Activated CD4-positive, alpha-beta T cell treated with anti-CD3 and anti-CD28 coated beads, Interleukin-2, amount 50 U/mL, for 48 hours (primary cell): ENCODE measurements at regions not wholly inside any gene's neighbourhood (a gene's known extent, or its start where the extent isn't known, plus 50 kb on each side); places are given as distances from the start of the nearest gene placed in this dataset.
A peak's percentile ranks its signal among the peaks of the same experiment; 100 is the strongest.
"Not testable (repeated sequence)": the region's sequence is repeated elsewhere in the genome, so short reads cannot be mapped to it uniquely, and the experiment has no call there.

Source experiments
- DNase-seq, 2 experiments: peaks; one replicate each; pipeline ENCODE4 v3.0.0-alpha.2; 2020

DNA sequence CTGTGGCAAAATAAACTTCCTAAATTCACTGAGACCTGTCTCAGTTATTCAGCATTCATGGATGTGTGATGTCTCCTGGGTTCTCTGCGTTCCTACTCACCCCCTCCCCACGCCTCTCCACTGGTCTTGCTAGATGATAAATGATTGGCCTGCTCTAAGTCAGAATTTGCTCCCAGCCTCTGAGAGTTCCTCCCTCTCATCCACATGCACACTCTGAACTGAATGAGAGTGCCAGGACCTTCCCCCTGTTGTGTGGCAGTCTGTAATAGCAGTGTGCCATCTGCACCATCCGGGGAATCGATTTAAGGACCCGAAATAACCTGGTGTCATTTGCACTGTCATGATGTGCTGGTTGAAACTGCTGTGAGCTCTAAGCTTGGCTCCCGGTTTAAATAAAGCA lies 135.8 kb upstream of the AFDN start:
- no peak for DNase-seq

DNA sequence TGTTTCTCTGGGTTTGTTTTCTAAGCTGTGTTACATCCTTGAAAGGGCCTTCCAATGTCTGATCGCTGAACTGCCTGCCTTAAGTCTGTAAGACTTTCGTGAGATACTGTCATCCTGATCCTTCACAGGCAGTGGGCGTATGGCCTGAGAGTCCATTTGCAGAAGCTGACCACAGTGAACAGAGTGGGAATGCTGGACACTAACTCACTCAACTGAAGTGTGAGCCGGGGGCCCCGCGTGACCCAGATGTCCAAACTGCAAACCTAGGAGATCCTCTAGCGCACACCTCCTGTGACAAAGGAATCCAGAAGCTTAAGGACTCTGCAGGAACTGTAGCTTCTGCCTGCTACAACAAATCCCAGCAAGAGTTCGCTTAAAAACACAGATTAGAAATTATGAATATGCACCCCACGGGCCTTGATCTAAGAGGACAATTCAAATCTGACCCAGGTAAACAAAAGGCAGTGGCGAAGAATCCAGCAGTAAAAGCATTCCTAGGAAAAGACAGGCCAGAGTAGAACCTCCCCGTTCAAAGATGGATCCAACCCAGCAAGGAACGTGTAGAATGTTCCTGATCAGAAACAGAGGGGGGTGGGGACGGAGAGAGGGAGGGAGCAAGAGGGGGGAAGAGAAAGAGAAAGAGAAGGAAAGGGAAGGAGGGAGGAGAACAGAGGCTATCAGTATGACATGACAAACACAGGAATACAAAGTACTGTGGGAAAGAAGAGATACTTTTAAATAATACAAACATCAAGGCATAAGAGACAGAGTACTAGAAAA lies 135.0 kb upstream of the AFDN start:
- no peak for DNase-seq

DNA sequence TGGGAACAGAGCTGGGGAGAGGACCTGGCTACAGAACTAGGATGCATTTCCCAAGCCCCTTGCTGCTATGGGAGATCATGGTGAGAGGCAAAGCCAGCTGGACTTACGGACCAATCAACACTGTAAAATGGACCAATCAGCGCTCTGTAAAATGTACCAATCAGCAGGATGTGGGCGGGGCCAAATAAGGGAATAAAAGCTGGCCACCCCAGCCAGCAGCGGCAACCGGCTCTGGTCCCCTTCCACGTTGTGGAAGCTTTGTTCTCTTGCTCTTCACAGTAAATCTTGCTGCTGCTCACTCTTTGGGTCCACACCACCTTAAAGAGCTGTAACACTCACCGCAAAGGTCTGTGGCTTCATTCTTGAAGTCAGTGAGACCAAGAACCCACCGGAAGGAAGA lies 133.2 kb upstream of the AFDN start:
- DNase-seq: not testable (repeated sequence)

DNA sequence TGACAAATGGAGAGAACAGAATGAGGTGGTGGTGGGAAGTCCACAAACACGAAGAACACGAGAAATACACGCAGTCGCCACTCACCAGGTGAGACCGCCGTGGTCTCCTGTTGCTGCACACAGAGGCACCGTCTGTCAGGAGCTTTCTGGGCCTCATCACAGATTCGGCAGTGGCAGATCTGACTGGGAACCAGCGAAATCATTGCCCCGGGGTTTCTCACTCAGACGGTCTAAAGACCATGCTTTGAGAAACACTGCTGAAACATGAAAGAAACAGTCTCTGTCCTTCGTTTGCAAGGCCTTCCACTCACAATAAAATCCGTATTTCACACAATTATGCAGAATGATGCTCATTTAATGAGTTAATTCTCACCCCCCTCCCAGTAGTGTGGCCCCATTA lies 130.9 kb upstream of the AFDN start:
- DNase-seq: no peak

DNA sequence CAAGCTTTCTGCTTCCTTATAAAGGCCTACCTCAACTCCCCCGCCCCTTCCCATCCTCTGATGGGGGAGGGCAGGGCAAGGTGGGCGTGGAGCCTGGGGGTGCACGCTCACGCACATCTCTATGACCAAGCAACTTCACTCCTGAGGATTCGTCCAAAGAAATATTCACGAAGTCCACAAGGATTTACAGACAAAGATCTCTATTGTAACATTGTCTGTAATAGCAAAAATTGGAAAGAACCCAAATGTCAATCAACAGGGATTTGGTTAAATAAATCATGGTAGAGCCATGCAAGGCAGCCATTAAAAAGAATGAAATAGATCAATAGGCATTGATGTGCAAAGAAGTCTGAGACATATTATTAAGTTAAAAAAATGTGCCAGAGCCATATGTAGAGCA lies 130.4 kb upstream of the AFDN start:
- no peak for DNase-seq

DNA sequence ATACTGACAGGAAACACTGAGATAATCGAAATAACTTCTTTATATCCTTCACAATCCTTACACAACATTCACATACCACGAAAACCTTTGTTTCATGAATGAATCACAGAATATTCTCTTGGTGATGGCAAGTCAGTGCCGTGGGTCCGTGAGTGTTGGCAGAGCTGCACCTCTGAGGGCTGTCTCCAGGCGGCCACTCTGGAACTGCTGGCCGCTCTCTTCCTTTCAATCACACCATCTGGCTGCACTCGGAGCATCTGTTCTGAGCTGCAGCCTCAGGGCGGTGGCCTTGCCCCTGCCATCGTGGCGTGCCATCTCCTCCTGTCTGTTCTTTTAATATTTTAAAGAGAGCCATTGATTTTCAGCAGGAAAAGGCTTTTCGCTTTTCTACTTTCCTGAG lies 129.4 kb upstream of the AFDN start:
- no peak for DNase-seq

DNA sequence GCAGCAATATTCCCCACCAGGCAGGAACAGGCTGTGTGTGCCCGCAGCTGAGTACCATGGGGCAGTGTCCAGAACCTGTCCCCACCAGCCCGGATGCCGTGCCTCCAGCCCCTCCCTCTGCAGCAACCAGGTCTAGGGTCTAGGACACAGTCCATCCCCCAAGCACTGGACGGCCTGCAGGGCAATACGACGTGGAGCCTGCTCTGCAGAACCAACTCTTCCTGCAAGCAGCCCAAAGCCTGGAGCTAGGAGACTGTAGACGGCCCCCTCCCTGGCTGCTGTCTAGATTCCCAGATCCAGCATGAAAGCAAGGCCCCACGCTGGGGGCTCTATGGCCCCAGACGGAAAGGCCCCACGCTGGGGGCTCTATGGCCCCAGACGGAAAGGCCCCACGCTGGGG lies 128.2 kb upstream of the AFDN start:
- no peak for DNase-seq

DNA sequence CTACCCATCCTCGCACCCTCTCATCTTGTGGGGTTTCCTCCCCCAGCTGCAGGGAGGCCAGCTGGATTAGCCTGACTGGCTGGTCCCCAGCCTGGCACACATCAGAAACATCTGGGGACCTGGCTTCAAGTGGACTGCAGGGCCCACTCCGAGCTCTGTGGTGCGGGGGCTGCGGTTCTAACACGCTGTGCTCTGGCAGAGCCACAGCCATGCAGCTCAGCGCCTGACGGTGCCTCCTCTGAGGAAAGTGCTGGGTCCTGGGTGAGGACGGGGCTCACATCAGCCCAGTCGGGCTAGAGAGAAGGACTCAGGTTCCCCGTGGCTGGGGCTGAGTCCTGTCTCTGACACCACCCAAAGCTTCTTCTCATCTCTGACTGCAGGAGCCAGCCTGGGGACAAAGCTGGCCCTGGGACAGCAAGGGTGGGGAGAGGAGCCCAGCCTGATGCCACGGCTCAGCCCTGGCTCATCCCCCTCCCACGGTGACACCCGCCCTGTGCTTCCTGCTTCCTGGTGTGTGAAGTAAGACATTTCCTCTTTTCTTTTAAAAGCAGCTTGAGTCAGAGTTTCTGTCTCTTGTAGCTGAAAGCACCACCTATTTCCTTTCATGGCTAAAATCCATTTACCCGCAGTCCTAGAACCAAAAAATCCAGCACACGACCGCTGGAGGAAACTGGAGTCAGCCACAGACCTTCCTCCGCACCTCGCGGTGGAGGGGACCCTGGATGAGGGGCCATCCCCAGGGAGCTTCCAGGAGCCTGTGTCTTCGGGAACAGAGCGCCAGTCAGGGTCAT lies 127.4 kb upstream of the AFDN start:
- DNase-seq: peak; percentile 66 to 72

DNA sequence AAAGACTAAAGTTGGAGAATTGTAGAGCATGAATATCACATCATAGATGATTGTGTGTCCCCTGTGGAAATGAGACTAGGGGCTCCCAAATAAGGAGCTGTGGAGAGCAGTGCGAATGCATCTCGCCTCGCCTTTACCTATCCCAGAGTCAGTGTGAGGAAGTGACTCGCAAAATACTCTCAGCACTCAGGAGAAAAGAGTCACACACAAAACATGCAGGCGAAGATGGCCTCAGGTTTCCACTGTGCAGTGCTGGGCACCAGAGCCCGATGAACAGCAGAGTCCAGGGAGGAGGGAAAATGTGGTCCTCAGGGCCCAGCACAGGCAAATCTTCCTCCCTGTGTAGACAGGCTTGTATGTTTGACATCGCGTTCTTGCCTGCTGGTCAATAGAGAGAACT lies 126.5 kb upstream of the AFDN start:
- DNase-seq: no peak

DNA sequence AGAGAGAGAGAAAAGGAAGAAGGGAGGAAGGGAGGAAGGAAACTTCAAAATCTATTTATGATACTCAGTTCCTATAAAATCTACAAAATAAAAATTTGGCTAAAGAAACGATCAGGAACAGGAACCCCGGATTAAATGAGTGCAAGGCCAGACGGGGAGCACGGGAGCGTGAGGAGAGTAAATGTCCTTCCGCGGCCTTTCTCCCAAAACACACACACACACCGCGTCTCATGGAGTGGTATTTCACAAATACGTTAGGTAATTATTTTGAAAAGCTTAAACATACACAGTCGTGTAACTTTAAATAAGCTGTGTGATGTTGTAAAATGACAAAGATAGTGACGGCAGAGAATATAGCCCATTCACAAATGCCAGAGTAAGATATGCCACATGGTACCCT lies 125.7 kb upstream of the AFDN start:
- DNase-seq: no peak

DNA sequence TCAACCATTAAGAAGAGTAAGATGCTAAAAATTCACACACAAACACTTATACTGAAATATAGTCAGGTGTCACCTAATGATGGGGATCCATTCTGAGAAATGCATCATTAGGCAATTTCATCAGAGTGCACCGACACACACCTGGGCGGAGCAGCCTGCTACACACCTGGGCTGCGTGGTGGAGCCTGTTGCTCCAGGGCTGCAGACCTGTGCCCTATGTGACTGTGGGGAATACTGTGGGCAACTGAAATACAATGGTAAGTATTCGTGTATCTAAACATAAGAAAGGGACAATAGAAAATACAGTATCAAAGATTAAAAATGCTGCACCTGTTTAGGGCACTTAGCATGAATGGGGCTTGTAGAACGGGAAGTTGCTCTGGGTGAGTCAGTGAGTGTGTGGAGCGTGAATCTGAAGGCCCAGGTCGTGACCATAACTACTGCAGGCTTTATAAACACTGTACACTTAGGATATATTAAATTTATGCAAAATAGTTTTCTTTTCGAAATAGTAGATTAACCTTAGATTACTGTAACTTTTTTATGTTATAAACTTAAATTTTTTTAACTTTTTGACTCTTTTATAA lies 124.4 kb upstream of the AFDN start:
- DNase-seq: no peak

DNA sequence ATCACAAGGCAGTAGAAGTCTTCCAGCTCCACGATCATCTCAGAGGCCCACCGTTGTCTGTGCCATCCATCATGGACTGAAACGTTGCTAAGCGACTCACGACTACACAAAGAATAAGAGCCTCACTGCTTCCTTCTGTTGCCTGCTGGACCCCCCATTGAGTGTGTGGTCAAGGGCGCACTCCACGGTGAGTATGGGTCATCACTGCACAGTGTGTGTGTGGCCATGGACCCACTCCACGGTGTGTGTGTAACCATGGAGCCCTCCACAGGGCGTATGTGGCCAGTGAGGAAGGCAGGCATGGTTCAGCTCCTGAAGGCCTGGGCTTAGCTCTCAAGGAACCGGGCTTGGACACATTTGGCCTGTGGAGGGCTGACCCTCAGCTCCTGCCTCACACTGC lies 123.4 kb upstream of the AFDN start:
- DNase-seq: no peak

DNA sequence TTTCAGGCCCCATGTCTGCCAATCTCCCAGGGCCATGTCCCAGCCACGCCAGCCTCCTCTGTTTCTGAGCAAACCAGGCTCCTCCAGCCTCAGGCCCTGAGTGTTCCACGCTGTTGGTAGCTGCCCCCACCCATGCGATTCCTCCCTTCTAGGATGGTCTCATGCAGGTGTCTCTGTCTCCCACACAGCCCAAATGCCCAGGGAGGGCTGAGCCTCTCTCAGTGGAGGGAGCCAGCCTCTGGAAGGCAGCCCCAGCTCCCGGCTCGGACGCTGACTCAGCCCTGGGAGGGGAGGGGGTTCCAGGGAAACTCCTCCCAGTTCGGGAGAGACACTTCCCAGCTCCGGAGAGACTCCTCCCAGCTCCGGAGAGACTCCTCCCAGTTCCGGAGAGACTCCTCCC lies 122.9 kb upstream of the AFDN start:
- no peak for DNase-seq

DNA sequence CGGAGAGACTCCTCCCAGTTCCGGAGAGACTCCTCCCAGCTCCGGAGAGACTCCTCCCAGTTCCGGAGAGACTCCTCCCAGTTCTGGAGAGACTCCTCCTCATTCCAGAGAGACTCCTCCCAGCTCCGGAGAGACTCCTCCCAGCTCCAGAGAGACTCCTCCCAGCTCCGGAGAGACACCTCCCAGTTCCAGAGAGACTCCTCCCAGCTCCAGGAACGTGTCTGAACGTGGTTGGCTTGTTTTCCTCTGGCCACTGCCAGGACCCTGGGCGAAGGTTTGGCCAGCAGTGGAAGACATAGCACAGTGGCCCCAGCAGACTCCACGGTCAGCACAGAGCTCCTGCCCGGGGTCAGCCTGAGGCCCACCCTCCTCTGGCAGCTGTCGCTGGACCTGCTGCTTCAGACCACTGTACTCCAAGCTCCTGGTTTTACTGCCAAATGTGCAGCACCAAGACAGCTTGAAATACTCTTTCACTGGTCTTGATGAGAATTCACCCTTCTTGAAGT lies 122.3 kb upstream of the AFDN start:
- DNase-seq: no peak

DNA sequence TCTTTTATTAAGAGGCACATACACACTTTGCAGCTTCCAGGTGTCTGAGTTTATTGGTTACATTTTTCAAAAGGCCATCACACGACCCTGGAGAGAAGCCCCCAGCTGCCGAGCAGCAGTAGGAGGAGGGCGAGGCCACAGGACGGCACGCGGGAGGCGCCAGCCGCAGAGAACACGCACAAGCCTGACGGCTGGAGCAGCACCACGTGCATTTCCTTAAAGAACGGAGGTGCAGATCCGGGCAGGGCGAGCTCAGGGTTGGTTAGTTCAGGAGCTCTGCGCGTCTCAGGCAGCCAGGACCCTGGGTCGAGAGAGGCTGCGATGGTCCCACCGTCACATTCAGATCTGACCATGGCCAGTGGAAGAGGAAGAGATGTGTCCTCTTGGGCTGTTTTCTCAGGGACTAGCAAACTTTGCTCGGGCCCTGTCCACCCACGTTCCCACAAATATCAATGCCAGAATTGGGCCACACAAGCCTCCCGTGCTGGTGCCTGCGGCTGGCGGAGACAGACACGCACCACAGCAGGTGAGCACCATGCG lies 121.4 kb upstream of the AFDN start:
- DNase-seq: no peak

DNA sequence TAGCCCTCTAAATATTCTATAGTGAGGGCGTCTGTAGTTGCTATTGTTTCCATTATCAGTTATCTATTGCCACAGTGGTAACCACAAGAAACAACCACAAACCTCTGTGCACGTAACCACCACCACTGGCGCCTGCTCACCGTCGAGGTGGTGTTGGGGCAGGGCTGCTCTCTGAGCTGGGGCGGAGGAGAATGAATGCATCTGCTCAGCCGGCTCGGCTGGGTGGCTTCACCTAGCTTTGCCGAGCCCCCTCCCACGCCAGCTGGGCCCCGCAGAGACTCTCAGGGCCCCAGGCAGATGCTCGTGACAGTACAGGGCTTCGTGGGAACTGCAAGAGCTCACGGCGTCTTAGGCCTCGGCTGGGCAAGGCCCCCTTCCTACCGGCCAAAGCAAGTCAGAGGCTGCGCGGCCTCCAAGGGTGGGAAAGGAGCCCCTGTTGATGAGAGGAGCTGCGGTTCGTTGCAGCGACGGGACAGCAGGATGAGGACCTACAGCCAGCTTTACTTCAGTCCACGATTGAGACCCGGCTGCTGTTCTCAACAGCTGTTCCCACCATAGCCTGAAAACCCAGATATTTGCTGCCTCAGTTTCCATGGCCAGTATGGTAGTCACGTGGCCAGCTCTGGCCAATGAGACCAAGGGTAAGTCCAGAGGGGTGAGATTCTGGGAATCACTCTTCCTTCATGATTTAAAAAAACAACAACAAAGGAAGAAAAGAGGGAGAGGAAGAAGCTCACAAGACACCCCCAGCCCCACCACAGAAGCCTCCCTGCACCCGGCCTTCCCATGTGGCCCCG lies 120.2 kb upstream of the AFDN start:
- peak; percentile 70 to 73 for DNase-seq

DNA sequence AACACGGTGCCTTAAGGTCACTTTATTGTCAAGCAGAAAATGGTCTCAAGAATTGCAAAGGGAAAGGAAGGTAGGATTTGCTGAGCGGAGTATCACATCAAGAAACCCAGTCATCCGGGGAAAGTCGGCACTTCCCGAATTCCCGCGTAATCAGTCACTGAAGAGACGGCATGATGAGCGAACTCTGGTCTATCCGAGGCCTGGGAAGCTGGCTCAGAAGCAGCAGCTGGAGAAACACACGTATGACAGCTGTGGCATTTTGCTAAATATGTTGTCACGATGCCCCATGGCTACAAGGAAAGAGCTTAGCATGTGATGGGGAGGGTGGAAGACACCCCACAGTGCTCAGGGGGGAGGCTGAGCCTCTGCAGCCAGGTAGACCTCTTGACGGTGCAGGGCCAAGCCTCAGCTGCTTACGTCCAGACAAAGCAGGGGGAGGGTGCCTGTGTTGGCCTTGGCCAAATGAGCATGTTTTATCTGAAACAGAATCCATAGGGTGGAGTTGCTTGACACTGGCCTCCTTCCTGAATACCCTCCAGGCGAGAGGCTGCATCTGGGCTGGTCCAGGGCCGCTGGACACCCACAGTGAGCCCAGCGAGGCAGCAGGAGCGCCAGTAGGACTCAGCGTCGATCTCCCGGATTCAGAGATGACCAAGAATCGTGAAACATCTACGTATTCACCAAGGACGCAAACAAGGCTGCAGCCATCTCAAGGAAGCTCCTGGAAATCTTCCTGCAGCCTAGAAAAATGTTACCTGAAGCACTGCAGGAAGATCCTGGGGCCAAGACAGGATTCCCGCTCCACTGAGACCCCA lies 118.8 kb upstream of the AFDN start:
- DNase-seq: no peak

DNA sequence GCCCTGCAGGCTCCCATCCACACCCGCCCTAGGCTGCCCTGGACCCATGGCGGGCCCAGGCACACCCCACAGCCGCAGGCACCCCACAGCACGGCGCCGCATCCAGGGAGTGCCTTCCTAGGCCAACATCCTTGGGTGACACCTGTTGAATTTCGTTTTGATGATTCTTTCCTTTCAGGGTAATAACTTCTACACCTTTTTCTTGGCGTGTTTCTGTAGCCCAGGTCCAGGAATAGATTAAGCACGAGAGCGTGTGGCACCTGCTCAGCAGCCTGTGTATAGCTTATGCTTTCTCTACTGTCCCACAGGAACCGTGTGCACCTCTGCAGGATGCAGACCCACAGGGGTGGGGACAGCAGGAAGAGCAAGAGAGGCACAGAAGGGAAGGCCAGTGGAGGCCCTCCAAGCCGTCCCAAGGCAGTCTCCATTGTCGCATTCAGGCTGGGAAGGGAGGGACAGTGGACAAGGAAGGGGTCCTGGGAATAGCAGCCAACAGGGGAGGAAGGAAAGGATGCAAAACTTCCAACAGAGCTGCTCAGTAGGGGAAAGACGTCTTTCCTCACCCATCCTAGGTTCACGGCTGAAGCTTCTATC lies 118.1 kb upstream of the AFDN start:
- no peak for DNase-seq

DNA sequence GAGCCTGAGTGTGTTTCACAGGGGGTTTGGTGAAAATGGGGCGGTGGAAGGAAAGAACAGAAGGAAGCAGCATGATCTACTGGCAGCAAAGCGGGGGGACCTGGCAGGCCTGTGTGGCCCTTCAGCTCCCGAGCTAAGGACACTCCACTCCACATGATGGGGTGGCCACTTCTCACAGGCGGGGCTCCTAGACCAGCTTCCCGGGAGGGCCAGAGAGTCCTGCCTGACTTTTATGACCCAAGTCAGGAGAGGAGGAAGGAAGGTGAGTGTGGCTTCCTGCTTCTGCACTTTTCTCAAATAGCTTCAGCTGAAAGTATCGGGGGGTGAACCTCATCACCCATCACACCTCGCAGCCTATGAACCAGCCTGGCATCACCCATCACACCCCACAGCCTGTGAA lies 117.5 kb upstream of the AFDN start:
- no peak for DNase-seq

DNA sequence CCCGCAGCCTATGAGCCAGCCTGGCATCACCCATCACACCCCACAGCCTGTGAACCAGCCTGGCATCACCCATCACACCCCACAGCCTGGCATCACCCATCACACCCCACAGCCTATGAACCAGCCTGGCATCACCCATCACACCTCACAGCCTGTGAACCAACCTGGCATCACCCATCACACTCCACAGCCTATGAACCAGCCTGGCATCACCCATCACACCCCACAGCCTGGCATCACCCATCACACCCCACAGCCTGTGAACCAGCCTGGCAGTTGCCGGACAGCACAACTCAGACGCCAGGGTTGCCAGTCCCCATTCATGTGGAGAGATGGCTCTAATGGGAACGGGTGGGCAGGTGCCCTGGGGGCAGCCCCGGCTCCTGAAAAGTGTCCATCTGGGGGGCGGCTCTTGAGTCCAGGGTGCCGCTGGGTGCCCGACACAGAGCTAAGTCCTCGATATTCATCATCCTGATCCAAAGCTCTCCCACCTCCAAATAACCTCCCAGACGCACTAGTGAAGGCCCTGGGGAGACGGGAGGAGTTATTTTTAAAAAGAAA lies 116.9 kb upstream of the AFDN start:
- DNase-seq: not testable (repeated sequence)

DNA sequence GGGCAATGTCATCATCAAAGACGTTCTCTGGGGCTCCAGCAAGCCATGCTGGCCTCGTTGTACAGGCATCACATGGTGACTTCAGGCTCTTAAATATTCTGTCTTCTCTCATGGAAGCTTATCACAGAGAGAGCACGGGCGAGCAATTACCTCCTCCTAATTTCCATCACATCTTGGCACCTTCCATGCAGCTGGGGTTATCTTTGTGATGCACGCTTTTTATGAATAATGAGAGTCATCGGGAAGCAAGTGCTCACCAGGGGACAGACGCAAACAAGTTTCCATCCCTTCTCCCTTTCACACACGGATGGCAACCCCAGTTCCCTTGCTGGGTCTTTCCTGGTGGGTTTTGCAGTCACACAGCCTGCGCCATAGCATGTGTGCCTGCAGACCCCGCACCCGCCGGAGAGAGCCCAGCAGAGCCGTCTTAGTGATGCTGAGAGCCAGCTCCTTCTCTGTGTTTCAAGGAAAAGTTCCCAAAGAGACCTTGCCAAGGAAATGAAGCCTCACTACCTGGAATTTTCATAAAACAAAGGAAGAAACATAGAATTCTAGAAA lies 116.3 kb upstream of the AFDN start:
- DNase-seq: no peak
